ENCODE measurements at regions not wholly inside any gene's neighbourhood (a gene's known extent, or its start where the extent isn't known, plus 50 kb on each side); places are given as distances from the start of the nearest gene placed in this dataset.

DNA sequence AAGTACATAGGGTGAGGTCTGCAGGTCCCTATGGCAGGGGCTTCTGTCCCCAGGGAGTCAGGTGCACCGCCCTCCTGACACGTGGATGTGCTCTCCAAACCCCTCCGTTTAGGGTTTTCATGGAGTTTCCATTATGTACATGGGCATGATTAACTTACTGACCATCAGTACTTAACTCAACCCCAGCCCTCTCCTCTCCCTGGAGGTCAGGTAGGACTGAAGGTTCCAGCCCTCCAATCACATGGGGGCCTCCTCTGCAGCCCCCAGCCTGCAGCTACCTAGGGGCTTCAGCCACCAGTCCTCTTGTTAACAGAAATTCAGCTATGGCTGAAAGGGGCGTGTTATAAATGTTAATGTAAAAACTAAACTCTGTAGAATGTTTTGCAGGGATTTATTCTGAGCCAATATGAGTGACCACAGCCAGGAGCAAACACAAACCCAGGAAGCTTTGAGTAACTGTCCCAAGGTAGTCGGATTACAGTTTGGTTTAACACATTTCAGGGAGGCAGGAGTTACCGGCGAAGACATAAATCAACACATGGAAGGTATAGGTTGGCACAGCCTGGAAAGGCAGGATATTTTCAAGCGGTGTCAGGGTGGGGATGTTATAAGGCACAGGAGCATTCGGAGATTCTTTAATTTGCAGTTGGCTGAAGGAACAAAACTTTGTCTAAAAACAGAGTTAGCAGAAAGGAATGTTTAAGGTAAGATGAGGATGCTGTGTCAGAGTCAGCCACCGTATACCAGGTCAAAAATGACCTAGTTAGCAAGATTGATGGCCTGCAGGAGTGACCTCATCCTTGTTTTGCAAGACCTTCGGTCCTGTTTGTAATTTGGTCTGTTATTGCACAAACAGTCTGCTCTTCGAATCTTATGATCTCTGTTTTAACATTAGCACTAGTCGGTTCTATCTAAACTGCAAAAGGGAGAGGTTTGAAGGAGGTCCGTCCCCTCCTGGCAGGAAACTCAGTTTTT is 75.2 kb downstream of the TNFAIP2 start:
- TF ChIP-seq ZC3H10 (CRISPR knock-in tag; IDR thresholded peaks at IDR 0.05) (no peak), POU6F1 (CRISPR knock-in tag; IDR thresholded peaks at IDR 0.05; ENCODE audit: borderline replicate concordance, low read depth) (no peak), OSR1 (CRISPR knock-in tag; IDR thresholded peaks at IDR 0.05) (no peak), TSHZ2 (CRISPR knock-in tag; IDR thresholded peaks at IDR 0.05) (no peak), ISL1 (CRISPR knock-in tag; IDR thresholded peaks at IDR 0.05) (no peak), ARNTL (CRISPR knock-in tag; IDR thresholded peaks at IDR 0.05; ENCODE audit: borderline replicate concordance, low read depth) (no peak), RARB (CRISPR knock-in tag; IDR thresholded peaks at IDR 0.05) (no peak), ZNF70 (CRISPR knock-in tag; IDR thresholded peaks at IDR 0.05) (no peak), BACH2 (CRISPR knock-in tag; IDR thresholded peaks at IDR 0.05; ENCODE audit: borderline replicate concordance) (no peak), ZFP30 (CRISPR knock-in tag; IDR thresholded peaks at IDR 0.05) (no peak), CSDC2 (CRISPR knock-in tag; IDR thresholded peaks at IDR 0.05) (no peak)
- TF ChIP-seq, protein P1, sequence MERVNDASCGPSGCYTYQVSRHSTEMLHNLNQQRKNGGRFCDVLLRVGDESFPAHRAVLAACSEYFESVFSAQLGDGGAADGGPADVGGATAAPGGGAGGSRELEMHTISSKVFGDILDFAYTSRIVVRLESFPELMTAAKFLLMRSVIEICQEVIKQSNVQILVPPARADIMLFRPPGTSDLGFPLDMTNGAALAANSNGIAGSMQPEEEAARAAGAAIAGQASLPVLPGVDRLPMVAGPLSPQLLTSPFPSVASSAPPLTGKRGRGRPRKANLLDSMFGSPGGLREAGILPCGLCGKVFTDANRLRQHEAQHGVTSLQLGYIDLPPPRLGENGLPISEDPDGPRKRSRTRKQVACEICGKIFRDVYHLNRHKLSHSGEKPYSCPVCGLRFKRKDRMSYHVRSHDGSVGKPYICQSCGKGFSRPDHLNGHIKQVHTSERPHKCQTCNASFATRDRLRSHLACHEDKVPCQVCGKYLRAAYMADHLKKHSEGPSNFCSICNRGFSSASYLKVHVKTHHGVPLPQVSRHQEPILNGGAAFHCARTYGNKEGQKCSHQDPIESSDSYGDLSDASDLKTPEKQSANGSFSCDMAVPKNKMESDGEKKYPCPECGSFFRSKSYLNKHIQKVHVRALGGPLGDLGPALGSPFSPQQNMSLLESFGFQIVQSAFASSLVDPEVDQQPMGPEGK (CRISPR knock-in tag; IDR thresholded peaks at IDR 0.05; ENCODE audit: borderline replicate concordance): no peak
- TF ChIP-seq, protein P2, sequence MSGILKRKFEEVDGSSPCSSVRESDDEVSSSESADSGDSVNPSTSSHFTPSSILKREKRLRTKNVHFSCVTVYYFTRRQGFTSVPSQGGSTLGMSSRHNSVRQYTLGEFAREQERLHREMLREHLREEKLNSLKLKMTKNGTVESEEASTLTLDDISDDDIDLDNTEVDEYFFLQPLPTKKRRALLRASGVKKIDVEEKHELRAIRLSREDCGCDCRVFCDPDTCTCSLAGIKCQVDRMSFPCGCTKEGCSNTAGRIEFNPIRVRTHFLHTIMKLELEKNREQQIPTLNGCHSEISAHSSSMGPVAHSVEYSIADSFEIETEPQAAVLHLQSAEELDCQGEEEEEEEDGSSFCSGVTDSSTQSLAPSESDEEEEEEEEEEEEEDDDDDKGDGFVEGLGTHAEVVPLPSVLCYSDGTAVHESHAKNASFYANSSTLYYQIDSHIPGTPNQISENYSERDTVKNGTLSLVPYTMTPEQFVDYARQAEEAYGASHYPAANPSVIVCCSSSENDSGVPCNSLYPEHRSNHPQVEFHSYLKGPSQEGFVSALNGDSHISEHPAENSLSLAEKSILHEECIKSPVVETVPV (CRISPR knock-in tag; IDR thresholded peaks at IDR 0.05): no peak
